A673 (cell line): ENCODE measurements at regions not wholly inside any gene's neighbourhood (a gene's known extent, or its start where the extent isn't known, plus 50 kb on each side); places are given as distances from the start of the nearest gene placed in this dataset.

Experiments
- BruUV-seq: library from RNA; stranded (reverse); fragments of 400-500 nt; replicated peaks from 2 replicates; lab custom pipeline; 2021; lab: Mats Ljungman, UMichigan
- CTCF ChIA-PET: fragments of 300-600 bp; sonication (Branson Sonifier 250); formaldehyde crosslinking; loops from one replicate; lab custom pipeline; 2022; ENCODE audit warnings: antibody characterized with exemption; lab: Charles Lee
- POLR2A ChIA-PET: fragments of 300-600 bp; sonication (Branson Sonifier 250); formaldehyde crosslinking; loops from one replicate; lab custom pipeline; 2022; ENCODE audit warnings: antibody characterized with exemption; ENCODE audit not compliant: low non-redundant PET; lab: Charles Lee
- DNase-seq: peaks from one replicate; pipeline ENCODE4 v3.0.0-alpha.2; 2015; ENCODE audit warnings: low spot score
- H3K27ac ChIP-seq: fragments of 200-600 bp; sonication (generic); 2 replicates; pipeline ENCODE4 v1.5.1; 2016; ENCODE audit warnings: mixed run types, low read depth, mild to moderate bottlenecking, mixed read lengths, antibody characterized with exemption, low read length; ENCODE audit not compliant: poor library complexity, severe bottlenecking
- H3K27me3 ChIP-seq: fragments of 200-600 bp; sonication (generic); replicated peaks from 2 replicates; pipeline ENCODE4 v1.6.1; 2017; ENCODE audit warnings: mixed run types, low read depth, mild to moderate bottlenecking, mixed read lengths, antibody characterized with exemption, low read length; ENCODE audit not compliant: insufficient read depth, poor library complexity
- H3K36me3 ChIP-seq: fragments of 200-600 bp; sonication (generic); 2 replicates; pipeline ENCODE4 v1.6.1; 2016; ENCODE audit warnings: mixed run types, mild to moderate bottlenecking, mixed read lengths, antibody characterized with exemption, low read length; ENCODE audit not compliant: insufficient read depth, poor library complexity, severe bottlenecking
- H3K4me1 ChIP-seq: fragments of 200-600 bp; sonication (generic); 2 replicates; pipeline ENCODE4 v1.6.1; 2017; ENCODE audit warnings: mixed run types, mild to moderate bottlenecking, mixed read lengths, antibody characterized with exemption, low read length; ENCODE audit not compliant: insufficient read depth, poor library complexity, severe bottlenecking
- H3K4me3 ChIP-seq: fragments of 200-600 bp; sonication (generic); 2 replicates; pipeline ENCODE4 v1.5.1; 2016; ENCODE audit warnings: low read depth, mixed run types, mild to moderate bottlenecking, mixed read lengths, low read length; ENCODE audit not compliant: poor library complexity, severe bottlenecking
- H3K9me3 ChIP-seq: fragments of 200-600 bp; sonication (generic); 2 replicates; pipeline ENCODE4 v1.6.1; 2016; ENCODE audit warnings: mixed run types, low read depth, mild to moderate bottlenecking, mixed read lengths, antibody characterized with exemption, low read length; ENCODE audit not compliant: poor library complexity, severe bottlenecking
- EZH2 ChIP-seq: fragments of 200-600 bp; sonication (generic); IDR thresholded peaks from 2 replicates; pipeline ENCODE4 v1.6.1; 2017; ENCODE audit warnings: borderline replicate concordance, low read depth, mild to moderate bottlenecking, mixed read lengths, antibody characterized with exemption, low read length; ENCODE audit not compliant: poor library complexity, severe bottlenecking
- intact Hi-C: fragments of 100-400 bp; cut with micrococcal nuclease; formaldehyde crosslinking; loops from one replicate; pipeline ENCODE4 v1.10.0; 2022; ENCODE audit not compliant: unreplicated experiment
- TF ChIP-seq, protein P1 (sequence below): fragments of 300-800, 200-600 bp; sonication (generic); conservative IDR thresholded peaks from 2 replicates; pipeline ENCODE4 v1.5.1; 2017; ENCODE audit warnings: low read depth, mild to moderate bottlenecking, antibody characterized with exemption, low read length, moderate library complexity, mixed read lengths

DNA sequence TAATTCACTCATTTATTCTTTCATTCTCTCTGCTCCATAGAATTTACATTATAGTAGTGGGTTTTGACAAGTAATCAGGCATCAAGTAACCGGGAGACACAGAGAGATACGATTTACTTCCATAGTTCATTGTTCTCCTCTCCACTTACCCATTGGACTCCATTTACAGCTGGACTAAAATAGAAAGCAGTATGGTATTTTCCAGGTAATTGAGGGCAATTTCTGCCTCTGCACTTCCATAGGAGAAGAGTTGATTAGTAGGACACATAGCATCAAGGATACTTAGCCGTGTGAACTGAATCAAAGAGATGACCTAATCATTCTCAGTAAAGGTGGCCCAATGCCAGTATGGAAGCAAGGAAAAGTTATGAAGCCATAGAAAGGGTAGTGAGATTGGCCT lies 244.4 kb downstream of the COX7C start:
- BruUV-seq: no TSS peak
- intact Hi-C loops: no loop called here
- no peaks in the 10 kb centered on the region for H3K36me3 ChIP-seq

DNA sequence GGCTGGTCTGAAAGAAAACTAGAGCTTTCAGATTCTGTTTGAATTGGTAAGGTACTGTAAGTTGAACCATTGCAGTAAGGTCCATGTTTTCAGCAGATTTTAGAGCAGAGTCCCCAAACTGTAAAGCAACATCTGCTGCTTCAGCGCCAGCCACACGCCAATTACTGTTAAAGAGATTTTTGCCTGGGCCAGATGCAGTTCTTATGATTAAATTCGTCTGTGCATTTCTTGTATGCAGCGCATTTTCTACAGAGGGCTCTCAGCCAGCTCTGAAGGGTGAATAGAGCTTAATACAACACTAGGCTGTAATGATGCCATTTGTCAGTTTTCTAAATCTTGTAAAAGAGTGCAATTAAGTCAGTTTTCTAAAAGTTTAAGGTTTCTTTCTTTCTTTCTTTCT lies 246.3 kb downstream of the COX7C start:
- POLR2A ChIA-PET: no interaction called here
- Histone ChIP-seq H3K36me3 (no peaks in the 10 kb centered on the region), H3K4me1 (no peaks in the 10 kb centered on the region), H3K4me3 (no peak overlapping the region), H3K9me3 (no peaks in the 10 kb centered on the region), H3K27ac (no peak overlapping the region), H3K27me3 (no peaks in the 10 kb centered on the region)
- intact Hi-C loops: no loop called here
- no TSS peak for BruUV-seq
- TF ChIP-seq, protein P1, sequence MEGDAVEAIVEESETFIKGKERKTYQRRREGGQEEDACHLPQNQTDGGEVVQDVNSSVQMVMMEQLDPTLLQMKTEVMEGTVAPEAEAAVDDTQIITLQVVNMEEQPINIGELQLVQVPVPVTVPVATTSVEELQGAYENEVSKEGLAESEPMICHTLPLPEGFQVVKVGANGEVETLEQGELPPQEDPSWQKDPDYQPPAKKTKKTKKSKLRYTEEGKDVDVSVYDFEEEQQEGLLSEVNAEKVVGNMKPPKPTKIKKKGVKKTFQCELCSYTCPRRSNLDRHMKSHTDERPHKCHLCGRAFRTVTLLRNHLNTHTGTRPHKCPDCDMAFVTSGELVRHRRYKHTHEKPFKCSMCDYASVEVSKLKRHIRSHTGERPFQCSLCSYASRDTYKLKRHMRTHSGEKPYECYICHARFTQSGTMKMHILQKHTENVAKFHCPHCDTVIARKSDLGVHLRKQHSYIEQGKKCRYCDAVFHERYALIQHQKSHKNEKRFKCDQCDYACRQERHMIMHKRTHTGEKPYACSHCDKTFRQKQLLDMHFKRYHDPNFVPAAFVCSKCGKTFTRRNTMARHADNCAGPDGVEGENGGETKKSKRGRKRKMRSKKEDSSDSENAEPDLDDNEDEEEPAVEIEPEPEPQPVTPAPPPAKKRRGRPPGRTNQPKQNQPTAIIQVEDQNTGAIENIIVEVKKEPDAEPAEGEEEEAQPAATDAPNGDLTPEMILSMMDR: no peak
- TF ChIP-seq EZH2: no peak
- CTCF ChIA-PET: no interaction called here
- no peak for DNase-seq

More for the DNA sequence above, 244.4 kb downstream of the COX7C start:
- H3K9me3 ChIP-seq: no peaks in the 10 kb centered on the region
- ChIA-PET CTCF (no interaction called here), POLR2A (no interaction called here)
- no peaks in the 10 kb centered on the region for H3K27me3 ChIP-seq
- no peak for TF ChIP-seq EZH2
- TF ChIP-seq, protein P1: no peak
- no peak for DNase-seq
- no peak overlapping the region for H3K27ac ChIP-seq
- H3K4me1 ChIP-seq: no peaks in the 10 kb centered on the region
- no peak overlapping the region for H3K4me3 ChIP-seq

DNA sequence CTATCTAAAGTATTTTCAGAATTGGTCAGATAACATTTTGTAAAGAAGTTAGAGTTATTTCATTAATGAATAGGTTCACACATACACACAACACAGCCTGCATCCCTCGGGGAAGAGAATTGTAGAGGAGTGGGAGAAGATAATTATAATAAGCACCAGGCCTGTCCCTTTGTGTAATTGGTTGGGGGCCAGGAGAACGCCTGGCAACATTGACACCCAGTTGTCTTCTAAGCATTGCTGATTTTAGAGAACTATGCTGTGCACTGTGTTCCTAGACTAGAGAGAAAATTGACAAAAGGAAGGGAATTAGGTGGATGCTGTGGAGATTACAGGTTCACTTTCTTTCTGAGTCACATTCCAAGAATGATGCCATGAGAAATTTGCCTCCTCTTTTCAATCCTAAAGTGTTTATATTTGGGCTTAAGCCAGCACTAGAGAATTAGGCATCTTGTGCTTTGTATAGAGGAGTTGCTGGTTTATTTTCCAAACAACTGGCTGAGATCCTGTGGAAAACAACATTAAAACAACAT lies 247.6 kb downstream of the COX7C start:
- CTCF ChIA-PET: no interaction called here
- no peaks in the 10 kb centered on the region for H3K36me3 ChIP-seq
- intact Hi-C loops: no loop called here
- H3K27ac ChIP-seq: no peak overlapping the region
- H3K27me3 ChIP-seq: no peaks in the 10 kb centered on the region
- no peak for TF ChIP-seq EZH2
- TF ChIP-seq, protein P1: no peak
- H3K4me1 ChIP-seq: no peaks in the 10 kb centered on the region
- no peak for DNase-seq
- POLR2A ChIA-PET: no interaction called here
- H3K4me3 ChIP-seq: no peak overlapping the region
- no peaks in the 10 kb centered on the region for H3K9me3 ChIP-seq
- no TSS peak for BruUV-seq
